CD4-positive, alpha-beta T cell treated with Interleukin-1 beta for 1 hour (primary cell): ENCODE measurements at regions not wholly inside any gene's neighbourhood (a gene's known extent, or its start where the extent isn't known, plus 50 kb on each side); places are given as distances from the start of the nearest gene placed in this dataset.

Experiments used
- DNase-seq, 2 donors: peaks; one replicate each; pipeline ENCODE4 v3.0.0-alpha.2; 2020 to 2022

DNA sequence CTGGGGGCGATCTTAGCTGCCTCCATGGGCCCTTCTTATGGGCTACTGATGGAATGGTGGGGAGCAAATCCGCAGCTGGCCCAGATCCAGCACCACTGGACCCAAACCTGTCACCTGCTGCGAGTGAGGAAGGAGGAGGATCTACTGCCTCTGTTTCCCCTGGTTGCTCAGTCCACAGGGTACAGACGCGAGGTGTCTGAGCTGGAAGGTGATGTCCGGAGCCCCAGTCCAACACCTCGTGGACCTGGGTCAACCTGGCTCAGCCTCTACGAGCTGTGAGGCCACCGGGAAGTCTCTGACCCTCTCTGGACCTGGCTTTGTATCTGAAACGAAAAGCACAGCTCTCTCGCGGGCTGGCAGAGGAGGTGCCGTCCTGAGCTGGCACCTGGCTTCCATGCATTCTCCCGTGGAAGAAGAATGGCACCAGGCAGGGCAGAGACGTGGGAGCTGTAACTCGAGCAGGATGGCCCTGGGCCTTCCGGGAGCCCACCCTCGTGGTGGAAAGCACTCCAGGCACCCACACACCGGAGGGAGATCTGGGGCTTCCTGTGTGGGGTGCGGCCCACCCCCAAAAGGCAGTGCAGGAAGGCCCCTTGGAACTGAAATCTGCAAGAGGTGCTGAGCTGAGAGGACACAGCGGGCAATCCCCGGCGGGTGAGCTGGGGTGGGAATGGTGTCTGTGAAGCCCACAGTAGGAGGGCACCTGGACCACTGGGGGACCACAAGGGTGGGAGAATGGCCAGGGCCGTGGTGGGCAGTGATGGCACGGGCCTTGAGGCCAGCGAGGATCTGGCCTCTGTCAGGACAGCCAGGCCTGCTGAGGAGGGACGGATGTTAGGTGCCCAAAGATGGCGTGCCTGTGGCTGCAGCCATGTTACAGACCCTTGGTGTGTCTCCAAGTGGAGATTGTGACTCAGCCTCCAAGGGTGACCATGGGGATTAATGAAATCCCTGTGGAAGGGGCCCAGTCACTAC lies 133.4 kb downstream of the OLFM1 start:
- no peak for DNase-seq

DNA sequence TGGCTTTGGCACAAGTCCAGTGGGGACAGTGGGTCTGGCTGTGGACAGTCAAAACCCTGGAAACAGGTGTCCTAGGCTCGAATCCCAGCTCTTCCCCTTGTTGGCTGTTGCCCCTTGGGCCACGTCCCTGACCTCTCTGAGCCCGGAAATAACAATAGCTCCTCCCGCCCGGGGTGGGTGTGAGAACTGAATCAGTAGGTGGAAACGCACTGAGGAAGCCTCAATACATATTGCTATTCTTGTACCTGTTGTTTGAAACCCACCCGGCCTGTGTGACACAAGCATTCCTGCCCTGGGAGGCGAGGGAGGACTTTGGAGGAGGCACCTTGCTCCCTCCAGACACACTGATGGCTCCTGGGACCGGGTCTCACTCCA lies 134.1 kb downstream of the OLFM1 start:
- DNase-seq: no peak

DNA sequence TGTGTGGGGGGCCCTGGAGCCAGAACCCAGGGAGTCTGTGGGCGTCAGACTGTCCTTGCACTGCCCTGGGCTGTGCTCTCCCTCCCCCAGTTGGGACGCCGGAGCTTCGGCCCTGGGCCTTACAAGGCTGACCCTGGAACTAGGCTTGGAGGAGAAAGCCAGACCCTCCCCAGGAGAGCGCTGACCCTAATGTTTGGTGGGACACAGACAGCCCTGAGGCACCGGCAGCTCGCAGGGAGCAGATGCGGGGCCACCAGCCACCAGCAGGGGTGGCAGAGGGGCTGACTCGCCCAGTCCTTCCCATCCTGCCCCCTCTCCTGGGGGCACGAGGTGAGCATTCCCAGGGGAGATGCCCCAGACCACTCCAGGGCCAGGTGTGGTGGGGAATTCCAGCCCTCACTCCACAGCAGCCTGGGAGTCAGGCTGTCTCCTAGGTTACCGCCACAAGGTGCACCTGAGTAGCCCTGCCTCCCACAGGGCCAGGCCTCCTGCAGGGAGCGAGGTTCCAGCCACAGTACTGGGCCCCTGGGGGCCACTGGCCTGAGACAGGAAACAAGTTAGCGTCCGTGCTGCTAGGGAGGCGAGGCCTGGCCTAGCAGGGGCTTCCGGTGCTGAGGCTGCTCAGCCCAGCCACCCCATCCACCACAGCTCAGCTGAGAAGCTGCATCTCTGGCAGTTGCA lies 134.6 kb downstream of the OLFM1 start:
- DNase-seq: no peak

DNA sequence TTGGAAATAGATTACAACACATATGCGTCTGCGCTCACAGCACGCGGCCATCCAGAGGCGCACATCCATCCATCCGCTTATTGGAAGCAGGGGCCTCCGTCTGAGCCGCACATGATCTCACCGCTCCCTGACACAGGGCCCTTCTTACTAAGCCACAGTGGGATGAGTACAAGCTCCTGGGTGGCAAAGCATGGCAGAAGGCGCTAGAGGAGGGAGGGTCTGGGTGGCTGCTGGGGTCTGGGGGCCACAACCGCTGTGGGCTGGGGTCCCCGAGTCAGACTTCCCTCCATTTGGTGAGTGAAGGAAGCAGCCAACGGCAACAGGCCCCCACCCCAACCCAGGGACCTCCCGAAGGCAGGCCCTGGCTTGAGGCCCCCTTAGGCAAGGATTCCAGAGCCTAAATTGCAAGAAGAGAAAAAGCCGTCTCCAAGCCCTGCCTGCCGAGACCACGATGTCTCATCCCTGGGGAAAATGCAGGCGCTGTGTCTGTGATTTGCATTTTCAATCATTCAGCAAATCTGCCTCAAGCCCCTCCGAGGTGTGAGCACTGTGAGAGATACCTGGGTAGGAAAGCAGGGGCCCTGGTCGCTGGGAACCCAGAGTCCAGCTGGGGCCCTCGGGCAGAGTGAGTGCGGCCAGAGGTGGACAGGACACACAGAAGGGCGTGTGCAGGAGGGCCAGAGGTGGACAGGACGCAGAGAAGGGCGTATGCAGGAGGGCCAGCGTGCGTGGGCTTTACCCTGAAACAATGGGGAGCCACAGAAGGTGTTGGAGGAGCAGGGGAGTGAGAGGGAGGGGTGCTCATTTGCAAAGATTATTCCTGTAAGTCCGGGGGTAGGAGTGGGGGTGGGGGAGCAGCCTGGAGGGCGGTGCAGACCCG lies 135.7 kb downstream of the OLFM1 start:
- no peak for DNase-seq

DNA sequence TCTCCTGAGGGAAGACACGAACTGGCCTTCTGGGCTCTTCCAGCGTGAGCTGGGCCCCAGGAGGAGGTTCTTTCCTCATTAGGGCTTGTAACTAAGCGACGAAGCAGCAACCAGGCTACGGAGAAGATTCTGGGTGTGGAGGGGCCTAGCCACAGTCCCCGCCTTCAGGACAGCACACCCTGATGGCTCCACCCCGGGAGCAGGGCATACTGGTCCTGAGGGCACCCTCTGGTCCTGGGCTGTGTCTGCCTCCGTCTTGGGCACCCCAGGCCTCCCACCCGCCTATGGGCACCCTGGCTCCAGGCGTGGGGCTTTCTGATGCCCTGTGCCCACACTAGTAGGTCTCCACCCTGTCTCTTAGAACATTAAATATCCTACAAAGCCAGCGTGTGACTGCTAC lies 136.4 kb downstream of the OLFM1 start:
- no peak for DNase-seq

DNA sequence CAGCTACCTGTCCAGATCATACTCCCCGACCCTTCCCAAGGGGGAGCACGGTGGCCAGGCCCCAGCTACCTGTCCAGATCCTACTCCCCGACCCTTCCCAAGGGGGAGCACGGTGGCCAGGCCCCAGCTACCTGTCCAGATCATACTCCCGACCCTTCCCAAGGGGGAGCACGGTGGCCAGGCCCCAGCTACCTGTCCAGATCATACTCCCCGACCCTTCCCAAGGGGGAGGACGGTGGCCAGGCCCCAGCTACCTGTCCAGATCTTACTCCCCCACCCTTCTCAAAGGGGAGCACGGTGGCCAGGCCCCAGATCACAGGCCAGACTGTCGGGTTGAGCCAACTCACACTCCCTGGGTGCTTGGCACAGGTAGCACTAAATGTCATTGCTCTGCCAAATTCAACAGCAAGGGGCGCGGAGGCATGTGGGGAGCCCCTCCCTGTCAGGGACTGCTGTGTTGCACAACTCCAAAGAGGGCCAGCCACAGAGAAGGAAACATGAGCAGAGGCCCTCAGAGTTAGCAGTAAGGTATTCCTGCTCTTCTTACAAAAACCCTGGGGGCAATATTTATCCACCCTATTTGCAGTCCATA lies 136.9 kb downstream of the OLFM1 start:
- DNase-seq: no peak

DNA sequence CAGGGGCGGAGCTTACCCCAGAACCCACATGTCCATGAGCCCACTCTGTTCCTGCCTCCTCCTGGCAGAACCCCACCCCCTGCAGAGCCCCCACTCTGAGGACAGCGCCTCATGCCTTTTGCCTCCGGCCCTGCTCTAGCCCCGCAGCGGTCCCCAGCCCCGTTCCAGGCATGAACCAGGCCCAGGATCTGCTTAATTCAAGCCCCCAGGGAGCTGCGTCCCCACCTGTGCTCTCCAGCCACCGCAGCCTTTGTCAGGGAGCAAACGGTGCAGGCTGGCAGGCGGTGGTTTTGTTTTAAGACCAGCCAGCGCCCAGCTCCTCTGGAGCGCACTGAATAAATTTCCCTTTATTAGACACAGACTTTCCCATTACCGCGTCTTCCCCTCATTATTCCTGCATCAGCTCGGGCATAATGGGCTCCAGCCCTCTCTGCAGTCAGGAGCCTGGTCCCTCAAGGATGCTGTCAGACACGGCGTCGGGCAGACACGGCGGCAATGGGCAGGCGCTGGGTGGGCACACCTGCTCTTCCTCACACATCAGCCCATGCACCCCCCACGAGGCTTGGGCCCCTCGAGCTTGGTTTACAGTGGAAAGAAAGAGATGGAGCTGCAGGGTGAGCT lies 137.6 kb downstream of the OLFM1 start:
- DNase-seq: no peak

DNA sequence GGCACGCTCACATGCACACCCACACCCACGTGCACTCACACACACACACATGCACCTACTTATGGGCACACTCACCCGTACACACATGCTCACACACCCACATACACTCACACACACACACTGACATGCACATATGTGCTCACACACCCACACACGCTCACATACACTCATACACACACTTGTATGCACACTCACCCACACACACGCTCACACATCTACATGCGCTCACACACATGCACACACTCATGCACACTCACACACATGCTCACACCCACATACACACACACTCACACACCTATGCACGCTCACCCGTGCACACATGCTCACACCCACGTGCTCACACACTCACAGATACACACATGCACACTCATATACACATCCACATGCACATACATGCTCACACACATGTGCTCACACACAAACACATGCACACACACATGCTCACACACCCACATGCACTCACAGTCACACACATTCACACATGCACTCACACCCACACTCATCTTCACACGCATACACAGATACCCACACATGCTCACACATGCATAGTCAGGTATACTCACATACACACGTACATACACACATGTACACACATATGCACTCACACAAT lies 138.3 kb downstream of the OLFM1 start:
- no peak for DNase-seq

DNA sequence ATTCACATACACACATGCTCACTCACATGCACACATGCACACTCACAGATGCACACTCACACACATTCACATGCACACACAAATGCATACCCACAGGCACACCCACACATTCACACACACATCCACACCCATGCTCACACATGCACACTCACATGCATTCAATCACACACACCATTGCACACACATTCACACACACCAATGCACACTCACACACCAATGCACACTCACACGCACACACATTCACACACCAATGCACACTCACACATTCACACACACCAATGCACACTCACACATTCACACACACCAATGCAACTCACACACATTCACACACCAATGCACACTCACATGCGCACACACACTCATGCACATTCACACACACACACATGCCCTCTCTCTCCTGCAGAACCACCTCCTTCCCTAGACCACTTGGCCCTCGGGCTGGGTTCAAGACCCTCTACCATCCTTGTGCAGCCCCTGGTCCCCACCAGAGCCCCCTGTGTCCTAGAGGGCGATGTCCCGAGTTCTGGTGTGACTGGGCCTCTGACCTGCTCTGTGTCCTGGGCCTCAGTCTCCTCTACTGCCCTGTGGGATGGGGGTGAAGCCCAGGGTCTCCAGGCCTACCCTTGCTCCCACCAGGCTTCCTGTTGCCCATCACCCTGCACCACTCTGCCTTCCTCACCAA lies 139.0 kb downstream of the OLFM1 start:
- no peak for DNase-seq

DNA sequence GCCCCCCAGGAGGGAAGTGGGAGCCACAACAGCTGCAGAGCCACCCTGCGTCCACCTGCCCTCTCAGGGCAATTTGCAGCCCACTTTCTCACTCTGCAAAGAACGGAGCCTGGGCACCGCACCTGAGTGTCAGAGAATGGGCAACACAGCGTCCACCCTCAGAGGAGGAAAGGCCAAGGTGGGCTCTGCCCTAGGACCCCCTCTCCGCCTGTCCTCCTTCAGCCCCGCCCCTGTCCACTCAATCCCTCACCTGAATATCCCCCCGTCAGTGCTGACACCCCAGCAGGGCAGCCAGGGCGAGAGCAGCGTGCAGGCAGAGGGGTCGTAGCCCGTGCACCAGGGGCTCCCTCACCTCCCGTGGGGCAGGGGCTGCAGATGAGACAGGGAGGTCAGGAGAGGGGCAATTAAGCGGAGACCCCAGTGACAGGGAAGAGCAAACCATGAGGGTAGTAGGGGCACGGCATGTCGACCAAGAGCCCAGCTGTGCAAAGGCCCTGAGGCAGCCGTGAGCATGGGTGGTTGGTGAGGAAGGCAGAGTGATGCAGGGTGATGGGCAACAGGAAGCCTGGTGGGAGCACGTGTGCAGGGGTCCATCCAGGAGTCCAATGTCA lies 140.3 kb downstream of the OLFM1 start:
- no peak for DNase-seq

DNA sequence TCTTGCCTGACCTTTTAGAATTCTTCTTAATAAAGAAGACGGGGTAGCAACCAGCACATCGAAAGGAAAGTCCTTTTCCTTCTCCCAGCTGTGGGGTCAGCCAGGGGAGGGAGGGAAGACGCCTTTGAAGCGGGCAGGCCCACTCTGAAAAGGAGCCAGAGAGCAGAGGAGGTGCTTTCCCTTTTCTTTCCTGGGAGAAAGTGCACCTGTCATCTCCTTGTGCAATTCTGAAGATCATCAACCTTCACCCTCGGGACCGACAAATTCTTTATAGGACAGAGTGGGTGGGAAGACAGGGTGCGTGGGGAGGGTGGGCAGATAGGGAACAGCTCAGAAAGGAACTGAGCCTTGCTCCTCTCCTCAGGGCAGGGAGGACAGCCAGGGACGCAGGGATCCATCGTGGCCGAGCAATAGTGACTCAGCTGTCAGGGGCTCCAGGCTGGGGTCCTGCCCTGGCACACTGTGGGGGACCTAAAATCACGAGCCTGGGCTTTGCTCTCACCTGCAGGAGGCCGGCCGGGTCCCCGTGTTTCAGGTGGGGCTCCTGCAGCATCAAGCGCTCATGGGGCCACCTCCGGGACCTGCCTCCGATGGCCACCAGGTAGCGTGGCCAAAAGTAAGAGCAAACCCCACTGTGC lies 141.0 kb downstream of the OLFM1 start:
- no peak for DNase-seq

DNA sequence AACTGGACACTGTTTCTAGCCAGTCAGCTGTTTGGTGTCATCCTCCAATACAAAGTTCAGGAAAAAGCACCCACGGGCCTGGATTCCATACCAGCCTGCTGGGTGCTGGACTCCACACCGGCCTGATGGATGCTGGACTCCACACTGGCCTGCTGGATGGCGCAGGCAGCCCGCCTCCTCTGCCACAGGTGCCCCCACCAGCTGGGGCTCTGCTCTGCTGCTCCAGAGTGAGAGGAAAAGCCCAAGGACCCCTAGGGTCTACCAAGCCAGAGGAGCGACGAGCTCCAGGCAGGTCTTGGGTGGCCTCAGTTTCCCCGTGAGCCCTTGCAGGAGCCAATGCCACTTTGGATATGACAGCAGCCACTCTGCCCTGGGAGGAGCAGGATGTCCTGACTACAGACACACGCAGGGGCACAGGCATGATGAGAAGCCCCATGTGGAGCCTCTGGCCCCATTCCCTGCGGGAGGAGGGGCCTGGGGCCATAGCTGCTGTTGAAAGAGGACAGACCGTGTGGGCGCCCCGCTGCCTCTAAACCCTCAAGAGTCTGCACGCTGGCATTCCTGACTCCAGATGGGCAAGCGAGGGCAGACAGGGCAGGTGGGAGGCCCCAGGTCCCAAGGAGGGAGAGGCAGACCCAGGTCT lies 141.6 kb downstream of the OLFM1 start:
- DNase-seq: no peak

DNA sequence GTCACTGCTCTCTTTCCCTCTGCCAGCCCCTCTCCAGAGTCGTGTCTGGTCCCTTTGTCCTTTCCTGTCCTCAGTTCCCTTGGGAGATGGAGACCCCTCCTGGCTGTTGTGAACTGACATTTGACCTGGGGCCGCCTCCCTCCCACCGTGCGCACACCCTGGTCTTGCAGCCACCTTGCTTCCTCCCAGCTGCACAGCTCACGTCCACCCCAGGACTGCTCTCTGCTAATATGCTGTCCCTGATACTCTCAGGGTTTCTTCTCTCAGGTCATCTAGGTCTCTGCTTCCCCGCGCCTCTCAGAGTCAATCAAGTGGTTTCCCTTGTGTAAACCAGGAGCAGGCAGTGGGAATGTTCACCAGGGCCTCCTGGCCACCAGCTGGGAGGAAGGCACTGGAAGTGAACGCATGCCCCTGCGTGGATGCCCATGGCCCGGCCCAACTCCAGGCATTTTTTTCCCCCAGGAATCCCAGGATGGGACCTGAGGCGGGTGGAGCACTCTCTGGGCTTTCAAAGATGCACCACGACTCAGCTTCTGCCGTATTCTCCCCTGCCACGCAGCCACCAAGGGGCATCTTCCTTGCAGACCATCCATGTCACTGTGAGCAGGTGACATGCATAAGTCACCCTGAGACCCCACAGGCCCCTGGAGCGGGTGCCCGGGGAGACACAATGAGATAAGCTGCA lies 142.4 kb downstream of the OLFM1 start:
- no peak for DNase-seq

DNA sequence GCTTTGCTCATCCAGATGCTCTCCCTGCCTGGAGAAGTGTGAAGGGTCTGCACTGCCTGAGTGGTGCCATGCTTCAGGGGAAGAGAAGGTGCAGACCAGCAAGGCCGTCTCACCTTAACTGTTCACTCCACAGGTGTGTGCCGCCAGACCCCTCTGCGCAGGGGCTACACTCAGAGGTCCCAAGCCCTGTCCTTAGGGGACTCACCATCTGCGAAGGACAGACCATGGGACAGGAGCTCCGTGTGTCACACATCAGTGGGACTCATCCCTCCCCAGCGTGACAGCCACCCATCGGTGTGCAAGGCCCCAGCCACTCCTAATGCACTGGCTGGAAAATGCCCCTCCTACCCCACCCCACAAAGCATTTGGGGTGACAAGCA lies 142.9 kb downstream of the OLFM1 start:
- no peak for DNase-seq

DNA sequence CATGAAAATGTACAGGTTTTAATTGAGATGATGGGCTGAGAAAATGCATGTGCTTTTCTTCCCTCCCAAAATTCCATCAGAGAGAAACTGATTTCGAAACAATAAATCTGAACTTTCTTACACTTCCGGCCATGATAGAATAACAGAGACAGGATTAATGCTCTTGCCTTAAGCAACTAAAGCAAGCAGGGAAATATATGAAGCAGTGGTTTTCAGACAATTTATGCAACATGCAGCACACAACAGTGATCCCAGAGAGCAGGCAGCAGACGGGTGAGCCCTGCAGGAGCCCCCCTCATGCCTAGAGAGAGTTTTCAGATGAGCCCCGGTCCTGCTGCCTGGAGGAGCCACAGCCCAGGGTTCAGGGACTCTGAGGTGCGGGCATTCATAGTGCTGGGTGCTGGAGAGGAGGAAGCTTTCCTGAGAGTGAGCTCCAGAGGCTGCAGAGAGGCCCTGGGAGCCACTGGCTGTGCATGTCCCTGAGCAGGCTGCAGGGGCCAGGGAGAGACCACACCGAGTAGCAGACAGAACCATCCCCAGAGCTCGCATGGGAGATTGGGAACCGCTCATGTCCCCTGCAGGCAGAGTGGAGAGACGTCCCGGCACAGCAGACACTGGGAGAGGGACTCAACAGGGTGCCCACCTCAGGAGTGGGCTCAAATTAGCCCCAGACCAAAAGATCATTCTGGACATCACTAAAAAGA lies 143.5 kb downstream of the OLFM1 start:
- DNase-seq: no peak

DNA sequence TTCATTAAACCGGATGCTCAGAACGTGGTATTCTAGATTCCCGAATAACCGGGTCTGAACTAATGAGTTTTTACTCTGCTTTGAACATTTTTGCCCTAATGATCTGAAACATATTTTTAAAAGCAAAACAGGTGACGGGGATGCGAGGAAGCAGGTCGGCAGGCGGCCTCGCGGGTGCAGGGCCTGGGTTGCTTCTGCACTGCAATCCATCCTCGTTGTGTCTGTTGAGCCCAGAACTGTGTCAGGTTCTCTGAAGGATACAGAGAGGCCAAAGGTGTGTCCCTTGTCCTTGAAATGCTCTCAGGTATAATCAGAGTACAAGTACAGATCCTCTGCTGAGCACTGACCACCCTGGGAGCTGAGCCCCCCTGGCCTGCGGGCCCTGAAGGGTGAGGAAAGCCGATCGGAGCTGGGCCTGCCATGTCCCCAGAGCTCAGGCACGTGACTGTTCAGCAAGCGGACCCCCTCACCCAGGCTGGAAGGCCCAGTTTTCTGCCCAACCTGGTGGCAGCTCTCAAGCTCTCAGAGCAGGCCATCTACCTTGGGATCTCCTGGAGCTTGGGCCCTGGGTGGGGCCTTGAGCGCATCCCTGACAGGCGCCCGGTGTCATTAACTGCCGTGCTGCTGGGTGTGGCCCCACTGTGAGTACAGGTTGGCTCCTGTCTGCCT lies 151.8 kb downstream of the OLFM1 start:
- DNase-seq: no peak

DNA sequence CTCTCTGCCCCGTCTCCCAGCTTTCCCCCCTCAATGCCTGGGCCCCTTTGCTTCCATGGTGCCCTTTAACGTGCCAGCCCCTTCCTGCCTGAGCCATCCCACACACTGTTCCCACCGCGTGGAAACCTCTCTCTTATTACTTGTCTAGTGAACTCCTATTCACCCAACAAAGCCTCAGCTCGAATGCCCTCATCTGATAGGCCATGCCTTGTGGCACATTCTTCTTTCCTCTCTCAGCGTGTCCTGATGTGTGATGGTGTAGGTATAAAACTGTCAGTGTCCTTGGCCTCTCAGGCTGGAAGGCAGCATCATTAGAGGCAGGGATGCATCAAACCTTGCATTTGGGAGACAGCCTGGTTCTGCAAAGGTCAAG lies 152.3 kb downstream of the OLFM1 start:
- DNase-seq: no peak

DNA sequence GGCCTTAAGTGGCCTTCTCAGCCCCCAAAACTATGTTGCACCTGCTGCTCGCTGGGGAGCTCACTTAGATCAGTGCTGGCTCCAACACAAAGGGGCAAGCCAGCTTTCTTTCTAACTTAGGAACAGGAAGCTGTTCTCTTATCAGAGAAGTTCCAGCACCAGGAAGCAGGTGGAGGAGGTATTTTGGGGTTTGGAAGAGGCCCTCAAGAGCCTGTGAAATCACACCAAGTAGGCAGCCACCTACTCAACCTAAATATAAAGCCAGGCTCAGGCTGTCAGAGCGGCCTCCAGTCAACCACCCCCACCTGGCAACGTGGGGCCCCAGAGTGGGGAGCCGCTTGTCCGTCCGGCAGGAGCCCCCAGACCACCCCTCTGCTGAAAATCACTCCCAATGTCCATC lies 152.8 kb downstream of the OLFM1 start:
- DNase-seq: no peak
